ENCODE measurements at regions not wholly inside any gene's neighbourhood (a gene's known extent, or its start where the extent isn't known, plus 50 kb on each side); places are given as distances from the start of the nearest gene placed in this dataset.

- DNase-seq: no peak
Observed at GRCh38 chr13:70884196-70884595, 775.9 kb upstream of the KLHL1 start.

GRCh38 chr13:70874636-70875035, 766.4 kb upstream of the KLHL1 start:
- no peak for DNase-seq

- DNase-seq: no peak
Observed at GRCh38 chr13:70864731-70865130, 756.5 kb upstream of the KLHL1 start.

GRCh38 chr13:70856711-70857110, 748.5 kb upstream of the KLHL1 start:
- no peak for DNase-seq

GRCh38 chr13:70856025-70856424, 747.8 kb upstream of the KLHL1 start:
- DNase-seq: no peak

- DNase-seq: no peak
Observed at GRCh38 chr13:70849222-70849621, 741.0 kb upstream of the KLHL1 start.

GRCh38 chr13:70844391-70845108, 736.3 kb upstream of the KLHL1 start:
- no peak for DNase-seq

- no peak for DNase-seq
Observed at GRCh38 chr13:70842062-70842644, 733.9 kb upstream of the KLHL1 start.

GRCh38 chr13:70841240-70842061, 733.2 kb upstream of the KLHL1 start:
- DNase-seq: no peak

GRCh38 chr13:70835371-70835770, 727.1 kb upstream of the KLHL1 start:
- no peak for DNase-seq

- no peak for DNase-seq
Observed at GRCh38 chr13:70829748-70830147, 721.5 kb upstream of the KLHL1 start.

GRCh38 chr13:70817576-70817975, 709.3 kb upstream of the KLHL1 start:
- DNase-seq: no peak

- no peak for DNase-seq
Observed at GRCh38 chr13:70816853-70817252, 708.6 kb upstream of the KLHL1 start.

- DNase-seq: no peak
Observed at GRCh38 chr13:70814684-70815083, 706.4 kb upstream of the KLHL1 start.

- DNase-seq: no peak
Observed at GRCh38 chr13:70812481-70812880, 704.2 kb upstream of the KLHL1 start.

- no peak for DNase-seq
Observed at GRCh38 chr13:70809588-70809987, 701.3 kb upstream of the KLHL1 start.

- DNase-seq: no peak
Observed at GRCh38 chr13:70798385-70798784, 690.1 kb upstream of the KLHL1 start.

- no peak for DNase-seq
Observed at GRCh38 chr13:70795484-70795883, 687.2 kb upstream of the KLHL1 start.

- DNase-seq: no peak
Observed at GRCh38 chr13:70792121-70792520, 683.9 kb upstream of the KLHL1 start.

- DNase-seq: no peak
Observed at GRCh38 chr13:70789751-70790150, 681.5 kb upstream of the KLHL1 start.

GRCh38 chr13:70788074-70788473, 679.8 kb upstream of the KLHL1 start:
- no peak for DNase-seq

GRCh38 chr13:70784207-70784989, 676.1 kb upstream of the KLHL1 start:
- no peak for DNase-seq

- no peak for DNase-seq
Observed at GRCh38 chr13:70769817-70770216, 661.6 kb upstream of the KLHL1 start.

Measured in NCI-H1436 (cell line).